PFSK-1 (cell line): ENCODE measurements at regions not wholly inside any gene's neighbourhood (a gene's known extent, or its start where the extent isn't known, plus 50 kb on each side); places are given as distances from the start of the nearest gene placed in this dataset.

Experiments used
- FOXP2 ChIP-seq: optimal IDR thresholded peaks from 2 replicates; pipeline ENCODE3; 2011; ENCODE audit warnings: borderline replicate concordance, control low read depth, inconsistent platforms; ENCODE audit not compliant: insufficient read depth; ENCODE audit errors: extremely low read length, extremely low read depth
- POLR2AphosphoS5 ChIP-seq: IDR thresholded peaks from 2 replicates; pipeline ENCODE4 v1.6.1; 2012; ENCODE audit warnings: low read depth, mild to moderate bottlenecking, control low read depth, low read length, moderate library complexity
- SIN3A ChIP-seq: IDR thresholded peaks from 2 replicates; pipeline ENCODE4 v1.6.1; 2012; ENCODE audit warnings: mild to moderate bottlenecking, low read length, moderate library complexity, borderline replicate concordance; ENCODE audit not compliant: insufficient read depth
- TAF1 ChIP-seq: IDR thresholded peaks from 2 replicates; pipeline ENCODE4 v1.6.1; 2012; ENCODE audit warnings: low read length, control low read depth, borderline replicate concordance; ENCODE audit not compliant: insufficient read depth
- TF ChIP-seq, protein P1 (sequence below), 2 experiments: IDR thresholded peaks; 2 replicates each; pipeline versions ENCODE4 v1.6.1 to v1.8.0; 2011 to 2012; ENCODE audit warnings: low read depth in 2 of 2, low read length in 2 of 2, control low read depth in 1 of 2, inconsistent platforms in 1 of 2, mild to moderate bottlenecking in 1 of 2, moderate library complexity in 1 of 2; ENCODE audit not compliant: insufficient read depth in 1 of 2

DNA sequence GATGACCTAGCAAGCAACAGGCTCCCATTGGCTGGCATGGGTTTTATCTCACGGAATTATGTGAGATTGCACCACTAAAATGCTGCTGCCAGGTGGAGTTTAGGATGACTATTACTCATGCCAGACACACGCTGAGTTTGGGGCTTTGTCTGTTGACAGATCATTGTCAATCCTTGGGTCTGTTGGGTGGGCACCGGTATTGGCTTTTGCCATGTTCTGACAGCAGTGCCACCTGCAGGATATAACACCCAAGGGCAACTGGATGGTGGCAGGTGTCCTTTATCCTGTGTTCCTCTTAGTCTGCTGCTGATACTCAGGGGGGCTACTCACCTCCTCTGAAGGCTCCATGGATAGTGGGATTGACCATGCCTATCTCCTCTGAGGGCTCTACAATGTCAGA is 221.6 kb upstream of the DYNLRB2 start:
- no peak for TF ChIP-seq SIN3A
- TF ChIP-seq, protein P1, sequence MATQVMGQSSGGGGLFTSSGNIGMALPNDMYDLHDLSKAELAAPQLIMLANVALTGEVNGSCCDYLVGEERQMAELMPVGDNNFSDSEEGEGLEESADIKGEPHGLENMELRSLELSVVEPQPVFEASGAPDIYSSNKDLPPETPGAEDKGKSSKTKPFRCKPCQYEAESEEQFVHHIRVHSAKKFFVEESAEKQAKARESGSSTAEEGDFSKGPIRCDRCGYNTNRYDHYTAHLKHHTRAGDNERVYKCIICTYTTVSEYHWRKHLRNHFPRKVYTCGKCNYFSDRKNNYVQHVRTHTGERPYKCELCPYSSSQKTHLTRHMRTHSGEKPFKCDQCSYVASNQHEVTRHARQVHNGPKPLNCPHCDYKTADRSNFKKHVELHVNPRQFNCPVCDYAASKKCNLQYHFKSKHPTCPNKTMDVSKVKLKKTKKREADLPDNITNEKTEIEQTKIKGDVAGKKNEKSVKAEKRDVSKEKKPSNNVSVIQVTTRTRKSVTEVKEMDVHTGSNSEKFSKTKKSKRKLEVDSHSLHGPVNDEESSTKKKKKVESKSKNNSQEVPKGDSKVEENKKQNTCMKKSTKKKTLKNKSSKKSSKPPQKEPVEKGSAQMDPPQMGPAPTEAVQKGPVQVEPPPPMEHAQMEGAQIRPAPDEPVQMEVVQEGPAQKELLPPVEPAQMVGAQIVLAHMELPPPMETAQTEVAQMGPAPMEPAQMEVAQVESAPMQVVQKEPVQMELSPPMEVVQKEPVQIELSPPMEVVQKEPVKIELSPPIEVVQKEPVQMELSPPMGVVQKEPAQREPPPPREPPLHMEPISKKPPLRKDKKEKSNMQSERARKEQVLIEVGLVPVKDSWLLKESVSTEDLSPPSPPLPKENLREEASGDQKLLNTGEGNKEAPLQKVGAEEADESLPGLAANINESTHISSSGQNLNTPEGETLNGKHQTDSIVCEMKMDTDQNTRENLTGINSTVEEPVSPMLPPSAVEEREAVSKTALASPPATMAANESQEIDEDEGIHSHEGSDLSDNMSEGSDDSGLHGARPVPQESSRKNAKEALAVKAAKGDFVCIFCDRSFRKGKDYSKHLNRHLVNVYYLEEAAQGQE (IDR thresholded peaks at IDR 0.05; ENCODE audit: insufficient read depth in 1 of 2, low read depth in 2 of 2, low read length in 2 of 2) = no peak
- no peak for TF ChIP-seq TAF1
- TF ChIP-seq POLR2AphosphoS5 = no peak
- no peak for TF ChIP-seq FOXP2

DNA sequence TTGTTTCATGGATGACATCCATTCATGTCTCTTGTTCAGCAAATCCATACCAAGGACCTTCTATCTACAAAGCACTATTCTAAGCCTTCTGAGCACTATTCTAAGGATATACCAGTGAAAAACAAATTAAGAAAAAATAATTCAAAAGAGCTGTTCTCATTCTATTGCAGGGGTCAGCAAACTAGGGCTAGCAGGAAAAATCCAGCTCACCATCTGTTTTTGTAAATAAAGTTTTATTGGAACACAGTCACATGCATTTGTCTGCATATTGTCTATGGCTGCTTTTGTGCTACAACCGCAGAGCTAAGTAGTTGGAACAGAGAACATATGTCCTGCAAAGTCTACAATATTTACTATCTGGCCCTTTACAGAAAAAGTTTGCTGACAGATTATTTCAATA is 222.7 kb upstream of the DYNLRB2 start:
- TF ChIP-seq TAF1 (no peak), FOXP2 (no peak), POLR2AphosphoS5 (no peak), SIN3A (no peak)
- TF ChIP-seq, protein P1 (IDR thresholded peaks at IDR 0.05; ENCODE audit: insufficient read depth in 1 of 2, low read depth in 2 of 2, low read length in 2 of 2) = no peak

DNA sequence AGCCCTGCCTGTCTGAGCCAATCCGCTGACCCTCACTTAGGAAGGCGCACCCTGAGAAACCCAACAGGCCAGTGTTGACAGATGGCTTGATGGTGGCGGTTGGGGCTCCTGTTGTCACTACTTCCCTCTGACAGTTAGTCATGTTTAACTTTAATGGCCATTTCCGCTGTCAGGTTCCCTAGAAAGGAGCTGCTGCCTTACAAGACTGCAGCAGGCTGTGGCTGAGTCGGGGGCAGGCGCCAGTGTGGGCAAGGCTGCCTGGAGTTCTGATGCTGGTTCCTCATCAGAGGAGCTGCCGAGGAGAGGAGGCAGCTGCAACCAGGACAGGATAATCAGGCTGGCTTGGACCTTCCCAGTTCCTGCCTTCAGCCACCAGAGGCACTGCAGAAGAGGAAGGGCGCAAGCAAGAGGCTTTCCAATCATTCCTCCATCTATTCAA is 223.2 kb upstream of the DYNLRB2 start:
- TF ChIP-seq, protein P1 (IDR thresholded peaks at IDR 0.05; ENCODE audit: insufficient read depth in 1 of 2, low read depth in 2 of 2, low read length in 2 of 2) = no peak
- no peak for TF ChIP-seq FOXP2
- TF ChIP-seq SIN3A = no peak
- no peak for TF ChIP-seq POLR2AphosphoS5
- TF ChIP-seq TAF1 = no peak

DNA sequence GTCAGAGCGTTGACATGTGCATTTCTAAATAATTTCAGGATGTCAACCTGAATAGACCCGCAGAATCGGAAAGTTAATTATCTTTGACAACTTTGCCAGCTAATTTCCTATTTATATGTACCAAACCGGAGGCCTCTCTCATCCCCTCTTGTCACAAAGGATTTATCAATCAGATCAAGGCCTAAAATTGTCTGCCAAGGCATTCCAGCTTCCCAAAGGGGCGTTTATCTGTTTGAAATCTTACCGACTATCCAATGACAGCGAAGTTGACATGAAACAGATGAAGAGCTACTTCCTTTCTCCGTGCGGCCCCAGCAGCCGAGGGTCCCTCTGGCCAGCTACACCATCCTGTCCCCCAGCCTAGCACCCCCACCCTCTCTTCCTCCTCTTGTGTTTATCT is 223.7 kb upstream of the DYNLRB2 start:
- TF ChIP-seq POLR2AphosphoS5 (no peak), FOXP2 (no peak), SIN3A (no peak), TAF1 (no peak)
- TF ChIP-seq, protein P1 (IDR thresholded peaks at IDR 0.05; ENCODE audit: insufficient read depth in 1 of 2, low read depth in 2 of 2, low read length in 2 of 2) = no peak

DNA sequence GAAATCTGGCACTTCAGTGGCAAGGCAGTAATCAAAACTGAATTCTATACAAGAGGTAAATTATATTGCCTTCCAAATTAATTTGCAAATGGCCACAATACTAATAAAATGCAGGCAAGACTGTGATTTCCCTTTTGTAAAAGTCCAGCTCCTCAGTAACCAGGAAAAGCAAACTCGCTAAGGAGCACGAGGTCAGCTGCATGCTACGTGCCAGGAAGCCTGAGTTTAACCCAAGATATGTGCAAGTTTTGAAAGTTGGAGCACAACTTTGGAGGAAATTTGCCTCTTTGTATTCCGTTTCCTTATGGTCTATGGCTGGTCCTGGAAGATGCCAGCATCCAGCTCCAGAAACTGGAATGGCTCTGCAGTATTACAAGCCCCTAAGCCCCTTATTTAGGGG is 226.8 kb upstream of the DYNLRB2 start:
- TF ChIP-seq, protein P1 (IDR thresholded peaks at IDR 0.05; ENCODE audit: insufficient read depth in 1 of 2, low read depth in 2 of 2, low read length in 2 of 2) = no peak
- TF ChIP-seq TAF1 (no peak), POLR2AphosphoS5 (no peak), FOXP2 (no peak), SIN3A (no peak)
